ENCODE measurements at regions not wholly inside any gene's neighbourhood (a gene's known extent, or its start where the extent isn't known, plus 50 kb on each side); places are given as distances from the start of the nearest gene placed in this dataset.

DNA sequence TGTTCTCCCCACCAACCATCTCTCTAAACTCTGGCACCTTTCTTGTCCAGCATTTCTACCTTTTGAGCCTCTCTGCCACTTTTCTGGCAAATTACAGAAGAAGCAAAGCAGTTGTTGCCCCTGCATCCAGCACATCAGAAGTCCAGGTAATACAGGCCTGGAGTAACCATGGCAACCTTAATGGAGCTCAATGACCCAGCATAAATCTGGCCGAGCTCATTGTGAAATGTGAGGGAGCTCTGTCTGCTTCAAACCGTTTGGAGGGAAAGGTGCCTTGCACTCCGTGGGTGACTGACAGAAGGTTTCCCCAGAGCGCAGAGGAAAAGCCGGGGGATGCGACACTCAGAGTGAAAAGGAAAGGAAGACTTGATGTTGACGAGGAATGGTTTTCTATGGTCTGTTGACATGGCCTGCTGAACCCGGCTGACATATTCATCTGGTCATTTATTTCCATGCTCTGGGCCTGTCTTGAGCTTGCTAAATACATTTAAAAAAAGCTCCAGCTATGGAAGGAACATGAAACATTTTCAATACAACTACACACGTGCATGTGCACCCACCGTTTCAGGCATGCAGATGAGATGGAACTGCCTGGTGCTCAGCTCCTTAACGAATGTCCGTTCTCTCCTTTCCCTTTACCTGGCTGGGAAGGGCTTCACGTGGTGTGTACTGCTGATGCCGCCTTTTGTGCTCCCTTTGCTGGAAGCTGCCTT lies 74.9 kb downstream of the ADRA2A start:
- no peak for ATAC-seq
- H3K36me3 ChIP-seq (ENCODE audit: low read depth): no peaks in the 10 kb centered on the region
- no peak overlapping the region for H3K4me3 ChIP-seq
- H3K9me3 ChIP-seq: no peaks in the 10 kb centered on the region
- intact Hi-C loops (cut with DNase I, micrococcal nuclease): no loop called here
- no peaks in the 10 kb centered on the region for H3K4me1 ChIP-seq (ENCODE audit: low read depth)
- TF ChIP-seq, protein P1, sequence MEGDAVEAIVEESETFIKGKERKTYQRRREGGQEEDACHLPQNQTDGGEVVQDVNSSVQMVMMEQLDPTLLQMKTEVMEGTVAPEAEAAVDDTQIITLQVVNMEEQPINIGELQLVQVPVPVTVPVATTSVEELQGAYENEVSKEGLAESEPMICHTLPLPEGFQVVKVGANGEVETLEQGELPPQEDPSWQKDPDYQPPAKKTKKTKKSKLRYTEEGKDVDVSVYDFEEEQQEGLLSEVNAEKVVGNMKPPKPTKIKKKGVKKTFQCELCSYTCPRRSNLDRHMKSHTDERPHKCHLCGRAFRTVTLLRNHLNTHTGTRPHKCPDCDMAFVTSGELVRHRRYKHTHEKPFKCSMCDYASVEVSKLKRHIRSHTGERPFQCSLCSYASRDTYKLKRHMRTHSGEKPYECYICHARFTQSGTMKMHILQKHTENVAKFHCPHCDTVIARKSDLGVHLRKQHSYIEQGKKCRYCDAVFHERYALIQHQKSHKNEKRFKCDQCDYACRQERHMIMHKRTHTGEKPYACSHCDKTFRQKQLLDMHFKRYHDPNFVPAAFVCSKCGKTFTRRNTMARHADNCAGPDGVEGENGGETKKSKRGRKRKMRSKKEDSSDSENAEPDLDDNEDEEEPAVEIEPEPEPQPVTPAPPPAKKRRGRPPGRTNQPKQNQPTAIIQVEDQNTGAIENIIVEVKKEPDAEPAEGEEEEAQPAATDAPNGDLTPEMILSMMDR (IDR thresholded peaks at IDR 0.05): no peak
- no peak for DNase-seq

DNA sequence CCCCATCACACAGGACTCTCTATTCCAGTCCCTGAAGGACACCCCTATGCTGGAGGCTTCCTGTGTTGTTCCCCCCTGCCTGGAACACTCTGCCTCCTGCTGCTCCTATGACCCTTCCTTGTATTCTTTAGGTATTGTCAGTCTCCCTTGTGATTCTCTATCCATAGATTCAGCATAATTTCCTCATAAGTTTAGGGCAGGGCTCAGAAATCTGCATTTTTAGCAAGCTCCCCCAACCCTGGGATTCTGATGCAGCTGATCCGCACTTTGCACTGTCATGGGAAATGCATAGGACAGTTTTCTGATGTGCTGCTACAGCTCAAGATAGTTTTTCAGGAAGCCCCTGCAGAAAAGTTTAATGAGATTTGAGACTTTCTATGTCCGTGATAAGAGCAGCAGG lies 79.9 kb downstream of the ADRA2A start:
- DNase-seq: no peak
- no peaks in the 10 kb centered on the region for H3K4me1 ChIP-seq (ENCODE audit: low read depth)
- H3K4me3 ChIP-seq: no peak overlapping the region
- no peak for ATAC-seq
- no peaks in the 10 kb centered on the region for H3K36me3 ChIP-seq (ENCODE audit: low read depth)
- intact Hi-C loops (cut with DNase I, micrococcal nuclease): no loop called here
- TF ChIP-seq, protein P1 (IDR thresholded peaks at IDR 0.05): no peak
- no peaks in the 10 kb centered on the region for H3K9me3 ChIP-seq

DNA sequence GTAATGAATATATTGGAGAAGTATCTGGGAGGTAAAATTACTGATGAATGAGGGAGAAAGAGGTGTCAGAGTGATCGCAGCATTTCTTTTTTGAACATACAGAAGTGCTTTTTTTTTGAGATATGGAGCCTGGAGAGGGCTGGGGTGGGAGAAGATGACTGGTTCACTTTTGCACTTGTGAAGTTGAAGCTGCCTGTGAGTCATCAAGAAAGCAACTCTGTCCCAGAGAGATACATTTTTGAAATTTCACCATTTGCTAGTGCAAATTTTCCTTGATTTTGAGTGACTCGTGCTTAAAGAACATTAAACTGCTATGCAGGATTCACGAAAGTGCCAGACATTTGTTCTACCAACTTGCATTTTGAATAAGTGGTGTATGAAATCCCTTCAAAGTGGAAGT lies 81.8 kb downstream of the ADRA2A start:
- Histone ChIP-seq H3K4me3 (no peak overlapping the region), H3K4me1 (ENCODE audit: low read depth) (no peaks in the 10 kb centered on the region), H3K9me3 (no peaks in the 10 kb centered on the region), H3K36me3 (ENCODE audit: low read depth) (no peaks in the 10 kb centered on the region)
- intact Hi-C loops (cut with DNase I, micrococcal nuclease): no loop called here
- DNase-seq (no peak), ATAC-seq (no peak)
- TF ChIP-seq, protein P1 (IDR thresholded peaks at IDR 0.05): no peak

DNA sequence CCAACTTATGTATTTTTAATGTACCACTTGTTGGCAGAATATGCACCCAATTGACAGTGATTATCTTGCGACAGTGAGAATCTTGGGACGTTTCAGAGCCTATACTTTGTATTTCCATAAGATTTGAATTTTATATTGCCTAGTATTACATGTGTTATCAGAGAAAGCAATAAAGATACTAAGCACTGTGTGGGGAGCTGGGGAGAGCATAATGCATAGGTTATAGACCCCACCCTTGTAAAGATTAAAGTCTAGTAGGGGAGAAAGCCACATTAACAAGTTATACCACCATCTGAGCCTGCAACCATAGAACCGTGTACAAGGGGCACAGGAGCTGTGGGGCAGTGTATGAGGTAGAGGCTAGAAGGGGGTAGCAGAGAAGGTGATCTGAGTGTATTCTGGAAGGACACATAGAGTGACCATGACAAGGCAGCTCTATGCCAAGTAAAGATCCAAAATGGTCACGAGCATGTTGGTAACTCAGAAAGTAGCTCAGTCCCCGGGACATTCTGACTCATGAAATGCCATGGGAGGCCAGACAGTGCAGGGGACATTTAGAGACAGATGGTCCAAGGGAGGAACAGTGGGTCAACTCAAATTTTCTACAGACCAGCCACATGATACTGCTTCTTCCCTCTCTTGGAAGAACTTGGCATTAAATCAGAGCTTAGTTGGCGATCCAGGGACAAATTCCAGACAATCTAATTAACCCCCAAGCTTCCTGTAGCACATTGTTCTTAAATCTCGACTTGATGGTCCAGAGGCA lies 84.5 kb downstream of the ADRA2A start:
- TF ChIP-seq, protein P1 (IDR thresholded peaks at IDR 0.05): no peak
- ATAC-seq: peak; percentile 64
- intact Hi-C loops (cut with DNase I, micrococcal nuclease): no loop called here
- Histone ChIP-seq H3K36me3 (ENCODE audit: low read depth) (no peaks in the 10 kb centered on the region), H3K9me3 (no peaks in the 10 kb centered on the region), H3K4me1 (ENCODE audit: low read depth) (no peaks in the 10 kb centered on the region), H3K4me3 (no peak overlapping the region)
- no peak for DNase-seq

DNA sequence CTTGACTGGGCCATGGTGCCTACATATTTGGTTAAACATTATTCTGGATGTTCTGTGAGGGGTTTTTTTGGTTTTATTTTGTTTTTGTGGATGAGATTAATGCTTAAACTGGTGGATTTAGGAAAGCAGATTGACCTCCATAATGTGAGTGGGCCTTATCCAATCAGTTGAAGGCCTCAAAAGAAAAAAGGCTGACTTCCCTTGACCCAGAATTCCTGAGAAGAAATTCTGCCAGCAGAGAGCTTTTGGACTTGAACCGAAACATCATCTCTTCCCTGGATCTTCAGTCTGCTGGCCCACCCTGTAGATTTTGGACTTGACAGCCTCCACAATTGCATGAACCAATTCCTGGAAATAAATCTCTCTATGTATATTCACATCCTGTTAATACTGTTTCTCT lies 94.4 kb downstream of the ADRA2A start:
- DNase-seq: no peak
- TF ChIP-seq, protein P1 (IDR thresholded peaks at IDR 0.05): no peak
- Histone ChIP-seq H3K4me1 (ENCODE audit: low read depth) (no peaks in the 10 kb centered on the region), H3K9me3 (no peaks in the 10 kb centered on the region), H3K4me3 (no peak overlapping the region), H3K36me3 (ENCODE audit: low read depth) (no peaks in the 10 kb centered on the region)
- ATAC-seq: no peak
- intact Hi-C loops (cut with DNase I, micrococcal nuclease): no loop called here

All from mucosa of descending colon (tissue), 3 donors.